ENCODE measurements at regions not wholly inside any gene's neighbourhood (a gene's known extent, or its start where the extent isn't known, plus 50 kb on each side); places are given as distances from the start of the nearest gene placed in this dataset.

DNA sequence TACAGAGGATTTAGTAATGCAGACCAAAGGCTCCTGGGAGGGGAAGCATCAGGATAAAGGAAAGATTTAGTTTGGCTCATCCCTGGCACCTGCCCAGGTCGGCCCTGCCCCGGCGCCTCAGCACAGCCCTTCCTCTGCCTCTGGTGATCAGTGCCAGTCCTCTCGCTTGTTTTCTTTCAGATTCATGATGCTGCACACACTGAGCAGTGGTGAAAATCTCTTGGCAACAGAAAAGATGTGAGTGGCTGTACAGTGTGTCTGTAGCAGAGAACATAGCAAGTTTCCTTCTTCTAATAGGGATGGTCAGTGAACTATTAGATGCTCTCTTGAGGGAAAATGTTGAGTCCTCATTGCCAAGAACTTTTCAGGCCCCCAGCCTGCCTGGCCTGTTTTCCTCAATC lies 994.1 kb downstream of the KCNMA1 start:
- Histone ChIP-seq H3K27ac (no peak overlapping the region), H3K4me1 (no peaks in the 10 kb centered on the region), H3K27me3 (no peaks in the 10 kb centered on the region), H3K9me3 (no peaks in the 10 kb centered on the region), H3K4me3 (no peak overlapping the region), H3K36me3 (no peaks in the 10 kb centered on the region)
- no peak for DNase-seq (ENCODE audit: low spot score in 2 of 2)
- intact Hi-C loops (cut with DNase I; ENCODE audit: low total_unique reads), result no loop called here
- no peak for TF ChIP-seq POLR2AphosphoS5 (IDR thresholded peaks at IDR 0.05)
- TF ChIP-seq, protein P1, sequence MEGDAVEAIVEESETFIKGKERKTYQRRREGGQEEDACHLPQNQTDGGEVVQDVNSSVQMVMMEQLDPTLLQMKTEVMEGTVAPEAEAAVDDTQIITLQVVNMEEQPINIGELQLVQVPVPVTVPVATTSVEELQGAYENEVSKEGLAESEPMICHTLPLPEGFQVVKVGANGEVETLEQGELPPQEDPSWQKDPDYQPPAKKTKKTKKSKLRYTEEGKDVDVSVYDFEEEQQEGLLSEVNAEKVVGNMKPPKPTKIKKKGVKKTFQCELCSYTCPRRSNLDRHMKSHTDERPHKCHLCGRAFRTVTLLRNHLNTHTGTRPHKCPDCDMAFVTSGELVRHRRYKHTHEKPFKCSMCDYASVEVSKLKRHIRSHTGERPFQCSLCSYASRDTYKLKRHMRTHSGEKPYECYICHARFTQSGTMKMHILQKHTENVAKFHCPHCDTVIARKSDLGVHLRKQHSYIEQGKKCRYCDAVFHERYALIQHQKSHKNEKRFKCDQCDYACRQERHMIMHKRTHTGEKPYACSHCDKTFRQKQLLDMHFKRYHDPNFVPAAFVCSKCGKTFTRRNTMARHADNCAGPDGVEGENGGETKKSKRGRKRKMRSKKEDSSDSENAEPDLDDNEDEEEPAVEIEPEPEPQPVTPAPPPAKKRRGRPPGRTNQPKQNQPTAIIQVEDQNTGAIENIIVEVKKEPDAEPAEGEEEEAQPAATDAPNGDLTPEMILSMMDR (IDR thresholded peaks at IDR 0.05), result no peak
- TF ChIP-seq POLR2A (IDR thresholded peaks at IDR 0.05), result no peak

DNA sequence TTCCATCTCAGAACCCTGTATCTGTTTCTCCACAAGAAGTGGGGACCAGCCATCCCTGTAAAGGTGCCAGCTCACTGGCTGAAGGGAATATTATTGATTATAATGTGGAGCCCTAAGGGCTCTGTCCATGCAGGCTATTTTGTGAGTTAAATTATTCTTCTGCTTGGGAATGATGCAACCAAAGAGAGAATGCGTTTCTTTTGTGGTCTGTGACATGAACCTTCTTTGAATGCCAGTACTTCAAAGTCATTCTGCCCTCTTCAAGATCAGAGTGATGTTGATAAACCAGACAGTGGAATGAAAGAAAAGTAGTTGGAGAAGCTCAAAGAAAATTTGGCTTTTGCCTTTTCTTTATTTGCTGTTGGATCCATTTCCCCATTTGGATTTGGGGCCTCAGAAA lies 995.2 kb downstream of the KCNMA1 start:
- intact Hi-C loops (cut with DNase I; ENCODE audit: low total_unique reads), result no loop called here
- H3K36me3 ChIP-seq, result no peaks in the 10 kb centered on the region
- no peaks in the 10 kb centered on the region for H3K9me3 ChIP-seq
- no peak overlapping the region for H3K4me3 ChIP-seq
- no peaks in the 10 kb centered on the region for H3K4me1 ChIP-seq
- H3K27ac ChIP-seq, result no peak overlapping the region
- no peak for DNase-seq (ENCODE audit: low spot score in 2 of 2)
- H3K27me3 ChIP-seq, result no peaks in the 10 kb centered on the region
- TF ChIP-seq POLR2A (IDR thresholded peaks at IDR 0.05), result no peak
- TF ChIP-seq, protein P1 (IDR thresholded peaks at IDR 0.05), result no peak
- TF ChIP-seq POLR2AphosphoS5 (IDR thresholded peaks at IDR 0.05), result no peak

DNA sequence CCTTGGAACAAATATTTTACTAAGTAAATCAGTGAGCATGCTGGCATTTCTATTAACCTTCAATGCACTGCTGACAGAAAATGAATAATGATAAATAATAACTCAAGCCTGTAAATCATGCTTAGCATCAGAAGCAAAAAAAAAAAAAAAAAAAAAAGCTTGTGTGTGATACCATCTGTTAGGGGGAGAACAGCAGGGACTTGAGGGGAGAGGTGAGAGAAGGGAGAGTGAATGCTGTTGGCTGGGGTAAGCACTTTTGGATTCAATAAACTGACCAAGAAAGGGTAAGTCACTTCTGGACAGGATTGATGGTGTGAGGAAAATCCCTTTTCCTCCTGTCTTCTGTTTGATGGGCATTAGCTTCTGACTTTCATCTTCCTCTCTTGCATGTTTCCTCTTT lies 996.4 kb downstream of the KCNMA1 start:
- no peak for DNase-seq (ENCODE audit: low spot score in 2 of 2)
- Histone ChIP-seq H3K9me3 (no peaks in the 10 kb centered on the region), H3K36me3 (no peaks in the 10 kb centered on the region), H3K4me1 (no peaks in the 10 kb centered on the region), H3K27me3 (no peaks in the 10 kb centered on the region), H3K27ac (no peak overlapping the region), H3K4me3 (no peak overlapping the region)
- TF ChIP-seq POLR2AphosphoS5 (IDR thresholded peaks at IDR 0.05) (no peak), POLR2A (IDR thresholded peaks at IDR 0.05) (no peak)
- TF ChIP-seq, protein P1 (IDR thresholded peaks at IDR 0.05), result no peak
- intact Hi-C loops (cut with DNase I; ENCODE audit: low total_unique reads), result no loop called here

DNA sequence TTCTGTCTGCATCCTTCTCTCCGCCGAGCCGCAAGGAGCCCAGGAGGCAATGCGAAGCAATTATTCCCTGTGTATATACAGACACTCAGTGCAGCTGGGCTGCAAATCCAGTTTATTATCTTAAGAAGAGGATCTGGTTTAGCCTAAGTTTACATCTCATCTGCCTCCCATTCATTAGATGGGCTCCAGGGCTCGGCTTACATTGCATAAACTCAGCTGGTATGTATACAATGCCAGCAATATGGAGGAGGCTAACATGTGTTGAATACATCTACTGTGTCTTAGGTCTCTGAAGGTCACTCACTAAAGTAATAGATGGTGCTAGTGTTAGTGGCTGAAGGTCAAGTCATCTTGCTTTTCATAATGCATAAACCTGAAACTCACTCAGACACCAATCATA lies 996.8 kb downstream of the KCNMA1 start:
- no peak overlapping the region for H3K27ac ChIP-seq
- no peaks in the 10 kb centered on the region for H3K4me1 ChIP-seq
- DNase-seq (ENCODE audit: low spot score in 2 of 2), result no peak
- no peak overlapping the region for H3K4me3 ChIP-seq
- intact Hi-C loops (cut with DNase I; ENCODE audit: low total_unique reads), result no loop called here
- TF ChIP-seq POLR2AphosphoS5 (IDR thresholded peaks at IDR 0.05), result no peak
- TF ChIP-seq, protein P1 (IDR thresholded peaks at IDR 0.05), result no peak
- no peak for TF ChIP-seq POLR2A (IDR thresholded peaks at IDR 0.05)
- no peaks in the 10 kb centered on the region for H3K27me3 ChIP-seq
- no peaks in the 10 kb centered on the region for H3K36me3 ChIP-seq
- H3K9me3 ChIP-seq, result no peaks in the 10 kb centered on the region

DNA sequence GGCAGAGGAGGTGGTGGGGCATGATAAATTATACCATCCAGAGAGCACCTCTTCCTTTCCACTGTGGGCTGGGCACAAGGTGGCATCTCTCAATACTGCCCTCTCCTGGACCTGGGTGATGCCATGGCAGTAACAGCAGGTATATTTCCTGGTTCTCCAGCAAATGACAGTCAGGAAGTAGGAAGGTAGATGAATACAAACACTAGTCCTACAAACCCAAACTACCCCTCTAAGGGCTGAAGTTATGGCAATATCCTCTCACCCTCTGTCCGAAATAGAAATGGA lies 1004.9 kb downstream of the KCNMA1 start:
- no peaks in the 10 kb centered on the region for H3K4me1 ChIP-seq
- TF ChIP-seq, protein P1 (IDR thresholded peaks at IDR 0.05), result peak in 1 of 3 donors; percentile 14
- TF ChIP-seq POLR2AphosphoS5 (IDR thresholded peaks at IDR 0.05), result no peak
- TF ChIP-seq POLR2A (IDR thresholded peaks at IDR 0.05), result no peak
- no peaks in the 10 kb centered on the region for H3K36me3 ChIP-seq
- intact Hi-C loops (cut with DNase I; ENCODE audit: low total_unique reads), result no loop called here
- no peak overlapping the region for H3K27ac ChIP-seq
- no peaks in the 10 kb centered on the region for H3K27me3 ChIP-seq
- no peak overlapping the region for H3K4me3 ChIP-seq
- H3K9me3 ChIP-seq, result no peaks in the 10 kb centered on the region
- no peak for DNase-seq (ENCODE audit: low spot score in 2 of 2)
